GM06990 (cell line): ENCODE measurements at regions not wholly inside any gene's neighbourhood (a gene's known extent, or its start where the extent isn't known, plus 50 kb on each side); places are given as distances from the start of the nearest gene placed in this dataset.

ENCODE experiments used
- DNase-seq: peaks from one replicate; pipeline ENCODE4 v3.0.0-alpha.2; 2011; ENCODE audit not compliant: insufficient read length; ENCODE audit errors: extremely low read depth
- H3K27me3 ChIP-seq: replicated peaks from 2 replicates; pipeline ENCODE4 v1.6.0; 2011; ENCODE audit warnings: low read length; ENCODE audit not compliant: control insufficient read depth, insufficient read depth
- H3K36me3 ChIP-seq: 2 replicates; pipeline ENCODE4 v1.5.1; 2011; ENCODE audit warnings: low read length; ENCODE audit not compliant: control insufficient read depth, insufficient read depth
- H3K4me3 ChIP-seq: replicated peaks from 2 replicates; pipeline ENCODE4 v1.5.1; 2011; ENCODE audit warnings: low read depth, mild to moderate bottlenecking, control low read depth, low read length
- CTCF ChIP-seq: IDR thresholded peaks from 2 replicates; pipeline ENCODE4 v1.5.1; 2011; ENCODE audit warnings: low read length, control low read depth, mild to moderate bottlenecking, inconsistent platforms; ENCODE audit not compliant: insufficient read depth, poor library complexity, severe bottlenecking

GRCh38 chr12:24083838-24084237 is 134.4 kb upstream of the SOX5 start:
- no peak for DNase-seq
- TF ChIP-seq CTCF: no peak
- Histone ChIP-seq H3K36me3 (no peaks in the 10 kb centered on the region), H3K27me3 (no peaks in the 10 kb centered on the region), H3K4me3 (no peak overlapping the region)

- Histone ChIP-seq H3K27me3 (no peaks in the 10 kb centered on the region), H3K4me3 (no peak overlapping the region), H3K36me3 (no peaks in the 10 kb centered on the region)
- TF ChIP-seq CTCF: no peak
- no peak for DNase-seq
Observed at GRCh38 chr12:24081606-24082005, 132.1 kb upstream of the SOX5 start.

GRCh38 chr12:24081092-24081529 is 131.6 kb upstream of the SOX5 start:
- no peaks in the 10 kb centered on the region for H3K27me3 ChIP-seq
- H3K36me3 ChIP-seq: no peaks in the 10 kb centered on the region
- H3K4me3 ChIP-seq: no peak overlapping the region
- no peak for TF ChIP-seq CTCF
- DNase-seq: no peak

- H3K36me3 ChIP-seq: no peaks in the 10 kb centered on the region
- no peak for DNase-seq
- no peaks in the 10 kb centered on the region for H3K27me3 ChIP-seq
- TF ChIP-seq CTCF: no peak
- H3K4me3 ChIP-seq: no peak overlapping the region
Observed at GRCh38 chr12:24080465-24080864, 131.0 kb upstream of the SOX5 start.

GRCh38 chr12:24079083-24079482 is 129.6 kb upstream of the SOX5 start:
- no peaks in the 10 kb centered on the region for H3K27me3 ChIP-seq
- TF ChIP-seq CTCF: no peak
- H3K36me3 ChIP-seq: no peaks in the 10 kb centered on the region
- DNase-seq: no peak
- no peak overlapping the region for H3K4me3 ChIP-seq

- DNase-seq: no peak
Observed at GRCh38 chr12:24078318-24078765, 128.9 kb upstream of the SOX5 start.

More at GRCh38 chr12:24078318-24078765, 128.9 kb upstream of the SOX5 start:
- H3K27me3 ChIP-seq: no peaks in the 10 kb centered on the region
- no peak overlapping the region for H3K4me3 ChIP-seq
- TF ChIP-seq CTCF: no peak
- no peaks in the 10 kb centered on the region for H3K36me3 ChIP-seq
